ENCODE measurements at regions not wholly inside any gene's neighbourhood (a gene's known extent, or its start where the extent isn't known, plus 50 kb on each side); places are given as distances from the start of the nearest gene placed in this dataset.

- ATAC-seq (no peak), DNase-seq (ENCODE audit: low read depth, low spot score) (no peak)
- Histone ChIP-seq H3K4me2 (ENCODE audit: low read length) (no peak overlapping the region), H3K27me3 (ENCODE audit: insufficient read depth, low read length) (no peaks in the 10 kb centered on the region), H3K79me2 (ENCODE audit: insufficient read depth, low read length) (no peaks in the 10 kb centered on the region), H3K4me3 (replicated peaks in 1 of 2; ENCODE audit: low read depth in 1 of 2, low read length in 2 of 2) (no peak overlapping the region), H3K9me3 (ENCODE audit: control insufficient read depth in 1 of 2, insufficient read depth in 1 of 2, low read depth in 1 of 2, low read length in 2 of 2) (no peaks in the 10 kb centered on the region), H3K36me3 (ENCODE audit: control insufficient read depth in 1 of 2, insufficient read depth in 2 of 2, low read length in 2 of 2) (no peaks in the 10 kb centered on the region), H2AFZ (ENCODE audit: low read depth, low read length, poor library complexity, severe bottlenecking) (no peak overlapping the region), H3K27ac (ENCODE audit: low read depth, low read length) (no peak overlapping the region), H3K9ac (ENCODE audit: low read length) (no peak overlapping the region), H4K20me1 (ENCODE audit: insufficient read depth) (no peaks in the 10 kb centered on the region), H3K9me2 (ENCODE audit: insufficient read depth) (no peaks in the 10 kb centered on the region), H3K4me1 (ENCODE audit: control insufficient read depth in 1 of 2, insufficient read depth in 2 of 2, low read length in 2 of 2) (no peaks in the 10 kb centered on the region)
- ChIA-PET RAD21 (ENCODE audit: low non-redundant PET in 1 of 2, low total read pairs in 2 of 2, uncharacterized antibody in 2 of 2, unreplicated experiment in 2 of 2) (no interaction called here), CTCF (no interaction called here), POLR2A (no interaction called here)
- intact Hi-C loops (cut with micrococcal nuclease) = no loop called here
- BruUV-seq (replicated peaks) = no TSS peak
- no peak for TF ChIP-seq RAD21 (IDR thresholded peaks at IDR 0.05; ENCODE audit: low read depth)
- no peak for TF ChIP-seq POLR2AphosphoS5 (IDR thresholded peaks at IDR 0.05; ENCODE audit: low read depth, low read length)
- TF ChIP-seq, protein P1, sequence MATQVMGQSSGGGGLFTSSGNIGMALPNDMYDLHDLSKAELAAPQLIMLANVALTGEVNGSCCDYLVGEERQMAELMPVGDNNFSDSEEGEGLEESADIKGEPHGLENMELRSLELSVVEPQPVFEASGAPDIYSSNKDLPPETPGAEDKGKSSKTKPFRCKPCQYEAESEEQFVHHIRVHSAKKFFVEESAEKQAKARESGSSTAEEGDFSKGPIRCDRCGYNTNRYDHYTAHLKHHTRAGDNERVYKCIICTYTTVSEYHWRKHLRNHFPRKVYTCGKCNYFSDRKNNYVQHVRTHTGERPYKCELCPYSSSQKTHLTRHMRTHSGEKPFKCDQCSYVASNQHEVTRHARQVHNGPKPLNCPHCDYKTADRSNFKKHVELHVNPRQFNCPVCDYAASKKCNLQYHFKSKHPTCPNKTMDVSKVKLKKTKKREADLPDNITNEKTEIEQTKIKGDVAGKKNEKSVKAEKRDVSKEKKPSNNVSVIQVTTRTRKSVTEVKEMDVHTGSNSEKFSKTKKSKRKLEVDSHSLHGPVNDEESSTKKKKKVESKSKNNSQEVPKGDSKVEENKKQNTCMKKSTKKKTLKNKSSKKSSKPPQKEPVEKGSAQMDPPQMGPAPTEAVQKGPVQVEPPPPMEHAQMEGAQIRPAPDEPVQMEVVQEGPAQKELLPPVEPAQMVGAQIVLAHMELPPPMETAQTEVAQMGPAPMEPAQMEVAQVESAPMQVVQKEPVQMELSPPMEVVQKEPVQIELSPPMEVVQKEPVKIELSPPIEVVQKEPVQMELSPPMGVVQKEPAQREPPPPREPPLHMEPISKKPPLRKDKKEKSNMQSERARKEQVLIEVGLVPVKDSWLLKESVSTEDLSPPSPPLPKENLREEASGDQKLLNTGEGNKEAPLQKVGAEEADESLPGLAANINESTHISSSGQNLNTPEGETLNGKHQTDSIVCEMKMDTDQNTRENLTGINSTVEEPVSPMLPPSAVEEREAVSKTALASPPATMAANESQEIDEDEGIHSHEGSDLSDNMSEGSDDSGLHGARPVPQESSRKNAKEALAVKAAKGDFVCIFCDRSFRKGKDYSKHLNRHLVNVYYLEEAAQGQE (IDR thresholded peaks at IDR 0.05; ENCODE audit: low read depth) = no peak
- no peak for TF ChIP-seq ZNF274 (IDR thresholded peaks at IDR 0.05; ENCODE audit: low read depth, low read length)
- TF ChIP-seq SIN3A (IDR thresholded peaks at IDR 0.05; ENCODE audit: low read depth) = no peak
- TF ChIP-seq CEBPB (IDR thresholded peaks at IDR 0.05; ENCODE audit: low read depth) = no peak
- no peak for TF ChIP-seq EGR1 (IDR thresholded peaks at IDR 0.05; ENCODE audit: low read depth)
- no peak for TF ChIP-seq CTCF (IDR thresholded peaks at IDR 0.05 in 2 of 3, conservative IDR thresholded peaks at IDR 0.05 in 1 of 3; ENCODE audit: borderline replicate concordance in 1 of 3, insufficient read depth in 1 of 3, low read depth in 2 of 3, low read length in 2 of 3)
- TF ChIP-seq ELF1 (IDR thresholded peaks at IDR 0.05; ENCODE audit: borderline replicate concordance, low read depth) = no peak
- no peak for TF ChIP-seq ZBTB33 (IDR thresholded peaks at IDR 0.05; ENCODE audit: extremely low read depth, insufficient replicate concordance, low read length)
- no peak for TF ChIP-seq JUND (IDR thresholded peaks at IDR 0.05)
- TF ChIP-seq POLR2A (IDR thresholded peaks at IDR 0.05; ENCODE audit: borderline replicate concordance, extremely low read depth, insufficient read depth, insufficient read length) = no peak
- TF ChIP-seq EZH2 (IDR thresholded peaks at IDR 0.05) = no peak
- TF ChIP-seq MAX (IDR thresholded peaks at IDR 0.05) = no peak
- no peak for TF ChIP-seq SP1 (IDR thresholded peaks at IDR 0.05; ENCODE audit: low read depth)
- TF ChIP-seq EZH2phosphoT487 (IDR thresholded peaks at IDR 0.05; ENCODE audit: borderline replicate concordance) = no peak
- TF ChIP-seq YY1 (IDR thresholded peaks at IDR 0.05; ENCODE audit: extremely low read depth, insufficient replicate concordance, low read depth, low read length) = no peak
- TF ChIP-seq ZFX (IDR thresholded peaks at IDR 0.05) = no peak
- TF ChIP-seq CBX3 (IDR thresholded peaks at IDR 0.05; ENCODE audit: low read depth) = no peak
- TF ChIP-seq TCF7L2 (IDR thresholded peaks at IDR 0.05; ENCODE audit: borderline replicate concordance, extremely low read depth, insufficient read depth, insufficient read length) = no peak
Observed at GRCh38 chr5:96196407-96196806, 234.8 kb upstream of the ELL2 start.

All from HCT116 (cell line).